GM12873 (cell line): ENCODE measurements at regions not wholly inside any gene's neighbourhood (a gene's known extent, or its start where the extent isn't known, plus 50 kb on each side); places are given as distances from the start of the nearest gene placed in this dataset.

ENCODE experiments used
- CTCF ChIP-seq: IDR thresholded peaks from 2 replicates; pipeline ENCODE4 v1.5.1; 2012; ENCODE audit warnings: low read depth, mild to moderate bottlenecking, moderate library complexity, low read length, control low read depth; ENCODE audit not compliant: insufficient read depth; ENCODE audit errors: missing control alignments

- TF ChIP-seq CTCF, result no peak
These were observed 584.1 kb downstream of the TFAP2A start for GRCh38 chr6:9830808-9831207.

- no peak for TF ChIP-seq CTCF
These were observed 589.3 kb downstream of the TFAP2A start for GRCh38 chr6:9825526-9825925.

GRCh38 chr6:9810286-9810685, 604.6 kb downstream of the TFAP2A start:
- TF ChIP-seq CTCF, result no peak

- TF ChIP-seq CTCF, result no peak
These were observed 608.7 kb downstream of the TFAP2A start for GRCh38 chr6:9806195-9806594.

GRCh38 chr6:9801249-9801754, 613.6 kb downstream of the TFAP2A start:
- no peak for TF ChIP-seq CTCF

- TF ChIP-seq CTCF, result no peak
These were observed 615.3 kb downstream of the TFAP2A start for GRCh38 chr6:9799582-9799981.

- no peak for TF ChIP-seq CTCF
These were observed 618.0 kb downstream of the TFAP2A start for GRCh38 chr6:9796827-9797226.
